ENCODE measurements at regions not wholly inside any gene's neighbourhood (a gene's known extent, or its start where the extent isn't known, plus 50 kb on each side); places are given as distances from the start of the nearest gene placed in this dataset.

DNA sequence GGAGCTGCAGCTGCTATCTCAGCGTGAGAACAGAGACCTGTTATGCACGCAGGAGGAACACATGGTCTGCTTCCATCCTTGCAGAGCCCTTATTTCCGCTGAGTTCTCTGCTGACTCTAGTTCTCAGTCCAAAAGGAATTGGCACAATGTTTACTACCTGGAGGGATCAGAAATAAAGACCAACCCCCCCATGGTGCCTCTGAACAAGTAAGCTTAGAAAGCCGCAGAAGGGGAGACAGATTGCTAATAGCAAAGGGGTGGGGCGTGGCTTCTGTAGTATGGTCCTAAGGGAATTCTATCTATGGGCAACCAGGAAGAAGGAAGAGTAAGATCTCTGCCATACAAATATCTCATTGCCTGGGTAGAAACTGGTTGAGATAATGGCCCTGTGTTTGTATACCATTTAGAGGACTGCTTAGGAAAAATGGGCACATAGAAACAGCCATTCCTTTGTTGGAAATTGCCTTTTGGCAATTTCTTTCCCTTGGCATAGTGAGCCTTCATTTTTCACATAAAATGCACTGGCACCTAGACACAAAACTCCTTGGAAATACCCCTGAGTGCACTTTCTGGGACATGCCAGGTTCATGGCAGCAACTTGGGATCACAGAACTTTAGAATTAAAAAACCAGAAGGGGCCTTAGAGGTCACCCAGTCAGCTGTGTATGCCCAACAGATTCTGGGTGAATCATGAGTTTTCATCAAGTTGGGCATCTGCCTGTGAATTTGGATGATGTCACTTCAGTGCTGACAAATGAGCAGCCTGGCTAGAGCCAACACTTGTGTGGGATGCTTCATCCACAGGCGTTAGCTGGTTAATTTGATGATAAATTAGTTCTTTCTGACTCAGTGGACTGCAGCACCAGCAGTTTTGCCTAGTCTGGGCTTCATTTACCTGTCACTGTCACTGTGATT lies 57.4 kb upstream of the STXBP5L start:
- H3K4me3 ChIP-seq, result no peak overlapping the region
- intact Hi-C loops (cut with DNase I; ENCODE audit: low total_unique reads), result no loop called here
- no peaks in the 10 kb centered on the region for H3K4me1 ChIP-seq
- H3K9me3 ChIP-seq, result no peaks in the 10 kb centered on the region
- no peak for DNase-seq
- H3K27ac ChIP-seq, result no peak overlapping the region
- no peaks in the 10 kb centered on the region for H3K36me3 ChIP-seq
- TF ChIP-seq, protein P1, sequence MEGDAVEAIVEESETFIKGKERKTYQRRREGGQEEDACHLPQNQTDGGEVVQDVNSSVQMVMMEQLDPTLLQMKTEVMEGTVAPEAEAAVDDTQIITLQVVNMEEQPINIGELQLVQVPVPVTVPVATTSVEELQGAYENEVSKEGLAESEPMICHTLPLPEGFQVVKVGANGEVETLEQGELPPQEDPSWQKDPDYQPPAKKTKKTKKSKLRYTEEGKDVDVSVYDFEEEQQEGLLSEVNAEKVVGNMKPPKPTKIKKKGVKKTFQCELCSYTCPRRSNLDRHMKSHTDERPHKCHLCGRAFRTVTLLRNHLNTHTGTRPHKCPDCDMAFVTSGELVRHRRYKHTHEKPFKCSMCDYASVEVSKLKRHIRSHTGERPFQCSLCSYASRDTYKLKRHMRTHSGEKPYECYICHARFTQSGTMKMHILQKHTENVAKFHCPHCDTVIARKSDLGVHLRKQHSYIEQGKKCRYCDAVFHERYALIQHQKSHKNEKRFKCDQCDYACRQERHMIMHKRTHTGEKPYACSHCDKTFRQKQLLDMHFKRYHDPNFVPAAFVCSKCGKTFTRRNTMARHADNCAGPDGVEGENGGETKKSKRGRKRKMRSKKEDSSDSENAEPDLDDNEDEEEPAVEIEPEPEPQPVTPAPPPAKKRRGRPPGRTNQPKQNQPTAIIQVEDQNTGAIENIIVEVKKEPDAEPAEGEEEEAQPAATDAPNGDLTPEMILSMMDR (IDR thresholded peaks at IDR 0.05), result no peak
- TF ChIP-seq POLR2A (IDR thresholded peaks at IDR 0.05), result no peak
- no peaks in the 10 kb centered on the region for H3K27me3 ChIP-seq

DNA sequence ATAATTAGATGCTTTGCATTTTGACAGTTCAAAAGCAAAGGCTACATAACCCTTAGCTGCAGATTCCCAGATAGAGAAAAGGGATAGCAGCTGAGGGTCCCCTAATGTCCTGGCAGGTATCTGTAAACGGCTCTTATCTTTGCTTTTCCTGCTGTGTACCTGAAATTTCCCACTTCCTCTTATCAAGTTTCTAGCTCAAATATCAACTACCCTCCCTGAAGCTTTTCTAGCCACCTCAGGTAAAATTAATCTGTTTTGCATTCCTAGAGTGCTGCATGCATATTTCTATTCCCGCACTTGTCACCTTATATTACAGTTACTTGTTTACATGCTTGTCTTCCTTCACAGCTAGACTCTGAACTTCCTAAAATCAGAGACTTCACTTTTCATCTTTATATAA lies 55.6 kb upstream of the STXBP5L start:
- intact Hi-C loops (cut with DNase I; ENCODE audit: low total_unique reads), result no loop called here
- H3K27me3 ChIP-seq, result no peaks in the 10 kb centered on the region
- no peak for DNase-seq

DNA sequence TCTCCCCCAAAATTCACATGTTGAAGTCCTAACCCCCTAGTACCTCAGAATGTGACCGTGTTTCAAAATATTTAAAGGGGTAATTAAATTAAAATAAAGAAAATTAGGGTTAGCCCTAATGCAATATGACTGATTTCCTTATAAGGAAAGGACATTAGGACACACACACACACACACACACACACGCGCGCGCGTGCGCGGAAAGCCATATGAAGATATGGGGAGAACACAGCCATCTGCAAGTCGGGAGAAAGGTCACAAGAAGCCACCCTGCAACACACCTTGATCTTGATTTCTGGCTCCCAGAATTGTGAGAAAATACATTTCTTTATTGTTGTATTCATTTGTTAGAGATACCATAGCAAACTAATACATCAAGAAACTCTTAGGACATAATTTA lies 54.6 kb upstream of the STXBP5L start:
- no peaks in the 10 kb centered on the region for H3K4me1 ChIP-seq
- no peaks in the 10 kb centered on the region for H3K27me3 ChIP-seq
- TF ChIP-seq, protein P1 (IDR thresholded peaks at IDR 0.05), result no peak
- TF ChIP-seq POLR2A (IDR thresholded peaks at IDR 0.05), result no peak
- no peaks in the 10 kb centered on the region for H3K9me3 ChIP-seq
- no peak for DNase-seq
- intact Hi-C loops (cut with DNase I; ENCODE audit: low total_unique reads), result no loop called here
- H3K4me3 ChIP-seq, result no peak overlapping the region
- H3K36me3 ChIP-seq, result no peaks in the 10 kb centered on the region
- no peak overlapping the region for H3K27ac ChIP-seq

More for the DNA sequence above, 55.6 kb upstream of the STXBP5L start:
- Histone ChIP-seq H3K9me3 (no peaks in the 10 kb centered on the region), H3K27ac (no peak overlapping the region), H3K4me3 (no peak overlapping the region), H3K4me1 (no peaks in the 10 kb centered on the region), H3K36me3 (no peaks in the 10 kb centered on the region)
- TF ChIP-seq, protein P1 (IDR thresholded peaks at IDR 0.05), result no peak
- TF ChIP-seq POLR2A (IDR thresholded peaks at IDR 0.05), result no peak

DNA sequence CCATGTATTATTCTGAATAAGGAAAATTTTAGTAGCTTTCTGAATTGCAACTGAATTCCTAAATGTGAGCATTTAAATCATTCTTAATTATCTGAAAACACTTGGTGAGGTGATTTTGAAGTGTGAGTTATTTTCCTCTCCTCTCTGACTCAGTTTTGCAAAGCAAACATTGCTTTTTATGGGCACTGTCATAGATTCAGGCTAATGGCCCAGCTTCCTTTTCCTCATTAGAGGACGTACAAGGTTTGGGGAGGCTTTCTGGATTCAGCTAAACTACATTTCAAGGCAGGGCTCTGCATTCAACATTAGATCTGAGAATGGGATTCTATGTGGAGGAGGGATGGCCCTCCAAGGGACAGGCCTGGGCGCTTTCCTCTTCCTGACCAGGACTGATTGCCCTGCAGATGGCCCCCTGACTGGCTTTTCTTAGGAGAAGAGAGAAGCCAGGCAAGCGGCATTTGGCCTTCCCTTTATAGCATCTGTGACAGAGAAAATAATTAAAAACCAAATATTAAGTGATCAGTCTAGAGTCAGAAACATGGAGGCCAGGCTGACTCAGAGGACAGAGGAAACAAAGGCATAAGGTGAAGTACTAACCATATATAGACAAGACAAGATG lies 53.0 kb upstream of the STXBP5L start:
- H3K4me3 ChIP-seq, result no peak overlapping the region
- H3K36me3 ChIP-seq, result no peaks in the 10 kb centered on the region
- H3K27me3 ChIP-seq, result no peaks in the 10 kb centered on the region
- intact Hi-C loops (cut with DNase I; ENCODE audit: low total_unique reads), result no loop called here
- peak overlapping the region; percentile 38 to 67 for H3K27ac ChIP-seq
- TF ChIP-seq, protein P1 (IDR thresholded peaks at IDR 0.05), result no peak
- no peak for TF ChIP-seq POLR2A (IDR thresholded peaks at IDR 0.05)
- H3K4me1 ChIP-seq, result no peaks in the 10 kb centered on the region
- DNase-seq, result no peak
- H3K9me3 ChIP-seq, result no peaks in the 10 kb centered on the region
